IMR-90 (cell line): ENCODE measurements at regions not wholly inside any gene's neighbourhood (a gene's known extent, or its start where the extent isn't known, plus 50 kb on each side); places are given as distances from the start of the nearest gene placed in this dataset.

Experiments used
- ATAC-seq: fragments of 200-7000 bp; cut with Tn5 transposase; 2 replicates; pipeline ENCODE4 v1.9.1; 2020; ENCODE audit warnings: low read depth, mild to moderate bottlenecking, moderate library complexity
- BruUV-seq: library from RNA; stranded (reverse); fragments of 400-500 nt; replicated peaks from 2 replicates; lab custom pipeline; 2021; lab: Mats Ljungman, UMichigan
- CTCF ChIA-PET: fragments of 300-600 bp; formaldehyde crosslinking; extraction: SDS; loops from one replicate; lab custom pipeline; 2021; ENCODE audit warnings: antibody characterized with exemption; lab: Yijun Ruan, JAX
- POLR2A ChIA-PET: fragments of 300-600 bp; sonication (Branson Sonifier 250); formaldehyde crosslinking; loops from one replicate; lab custom pipeline; 2022; ENCODE audit warnings: antibody characterized with exemption; ENCODE audit not compliant: unreplicated experiment; lab: Charles Lee
- DNase-seq: peaks from one replicate; pipeline ENCODE4 v3.0.0; 2013
- H2AFZ ChIP-seq: replicated peaks from 2 replicates; pipeline ENCODE3; 2013; ENCODE audit warnings: low read length, mild to moderate bottlenecking; ENCODE audit not compliant: poor library complexity
- H2AK5ac ChIP-seq: 2 replicates; pipeline ENCODE4 v1.6.1; 2013; ENCODE audit warnings: low read depth, low read length, inconsistent platforms
- H2AK9ac ChIP-seq: replicated peaks from 2 replicates; pipeline ENCODE3; 2013; ENCODE audit warnings: mild to moderate bottlenecking, low read depth, low read length, moderate library complexity; ENCODE audit not compliant: poor library complexity
- H2BK120ac ChIP-seq: 2 replicates; pipeline ENCODE4 v1.6.1; 2013; ENCODE audit warnings: low read depth, low read length, inconsistent platforms
- H2BK15ac ChIP-seq: 3 replicates; pipeline ENCODE4 v1.6.1; 2013; ENCODE audit warnings: low read depth, low read length, inconsistent platforms
- H2BK20ac ChIP-seq: 2 replicates; pipeline ENCODE4 v1.6.1; 2013; ENCODE audit warnings: low read depth, mild to moderate bottlenecking, inconsistent platforms, low read length, moderate library complexity
- H2BK5ac ChIP-seq: 2 replicates; pipeline ENCODE4 v1.6.1; 2013; ENCODE audit warnings: mild to moderate bottlenecking, low read depth, low read length, inconsistent platforms; ENCODE audit not compliant: poor library complexity, severe bottlenecking
- H3K14ac ChIP-seq: replicated peaks from 2 replicates; pipeline ENCODE4 v1.6.1; 2013; ENCODE audit warnings: low read depth, low read length, inconsistent platforms
- H3K18ac ChIP-seq: 2 replicates; pipeline ENCODE4 v1.6.1; 2013; ENCODE audit warnings: low read depth, low read length, control low read depth
- H3K23ac ChIP-seq: 2 replicates; pipeline ENCODE4 v1.6.1; 2013; ENCODE audit warnings: low read depth, low read length, inconsistent platforms
- H3K27ac ChIP-seq: 2 replicates; pipeline ENCODE4 v1.5.1; 2013; ENCODE audit warnings: mild to moderate bottlenecking, control low read depth, low read length; ENCODE audit not compliant: insufficient read depth
- H3K27me3 ChIP-seq: 2 replicates; pipeline ENCODE4 v1.6.1; 2013; ENCODE audit warnings: low read length; ENCODE audit not compliant: control insufficient read depth, insufficient read depth
- H3K36me3 ChIP-seq: 2 replicates; pipeline ENCODE4 v1.6.1; 2013; ENCODE audit warnings: low read length, mixed read lengths; ENCODE audit not compliant: control insufficient read depth, insufficient read depth
- H3K4ac ChIP-seq: 2 replicates; pipeline ENCODE4 v1.6.1; 2013; ENCODE audit warnings: low read depth, low read length, inconsistent platforms
- H3K4me1 ChIP-seq: 2 replicates; pipeline ENCODE4 v1.6.1; 2013; ENCODE audit warnings: low read length, mixed read lengths; ENCODE audit not compliant: control insufficient read depth, insufficient read depth
- H3K4me2 ChIP-seq: 2 replicates; pipeline ENCODE4 v1.6.1; 2013; ENCODE audit warnings: low read depth, mild to moderate bottlenecking, control low read depth, low read length, moderate library complexity
- H3K4me3 ChIP-seq: 2 replicates; pipeline ENCODE4 v1.5.1; 2013; ENCODE audit warnings: low read depth, mild to moderate bottlenecking, control low read depth, low read length, moderate library complexity; ENCODE audit not compliant: insufficient read depth
- H3K56ac ChIP-seq: 2 replicates; pipeline ENCODE4 v1.6.1; 2013; ENCODE audit warnings: low read length, inconsistent platforms; ENCODE audit not compliant: insufficient read depth; ENCODE audit errors: extremely low read depth
- H3K79me1 ChIP-seq, 2 experiments: 2 replicates each; pipeline ENCODE4 v1.6.1; 2013; ENCODE audit warnings: low read length in 2 of 2, inconsistent platforms in 1 of 2, low read depth in 1 of 2
- H3K9ac ChIP-seq: 2 replicates; pipeline ENCODE4 v1.6.1; 2013; ENCODE audit warnings: low read depth, low read length, control low read depth
- H3K9me1 ChIP-seq: 2 replicates; pipeline ENCODE4 v1.6.1; 2013; ENCODE audit warnings: low read length, inconsistent platforms; ENCODE audit not compliant: insufficient read depth
- H3K9me3 ChIP-seq: 2 replicates; pipeline ENCODE4 v1.6.1; 2013; ENCODE audit warnings: low read length; ENCODE audit not compliant: control insufficient read depth, insufficient read depth
- H4K20me1 ChIP-seq: 2 replicates; pipeline ENCODE4 v1.6.1; 2013; ENCODE audit warnings: low read length, inconsistent platforms; ENCODE audit not compliant: insufficient read depth
- H4K5ac ChIP-seq: 2 replicates; pipeline ENCODE4 v1.6.1; 2013; ENCODE audit warnings: mild to moderate bottlenecking, low read depth, low read length, control low read depth
- H4K8ac ChIP-seq, 2 experiments: 2 replicates each; pipeline ENCODE4 v1.6.1; 2013; ENCODE audit warnings: low read depth in 2 of 2, low read length in 2 of 2, control low read depth in 1 of 2, inconsistent platforms in 1 of 2
- H4K91ac ChIP-seq: 2 replicates; pipeline ENCODE4 v1.6.1; 2013; ENCODE audit warnings: low read depth, low read length, inconsistent platforms; ENCODE audit not compliant: insufficient read depth
- BHLHE40 ChIP-seq: fragments of 150-350 bp; IDR thresholded peaks from 2 replicates; pipeline ENCODE4 v1.6.1; 2016; ENCODE audit warnings: mild to moderate bottlenecking, low read depth, low read length
- CHD1 ChIP-seq: IDR thresholded peaks from 2 replicates; pipeline ENCODE4 v1.6.1; 2012; ENCODE audit warnings: low read depth, low read length, improper control_type of control experiment
- ELK1 ChIP-seq: fragments of 150-350 bp; IDR thresholded peaks from 2 replicates; pipeline ENCODE4 v1.6.1; 2016; ENCODE audit warnings: low read depth, mild to moderate bottlenecking, low read length, moderate library complexity, borderline replicate concordance
- FOS ChIP-seq: fragments of 150-350 bp; IDR thresholded peaks from 2 replicates; pipeline ENCODE4 v1.6.1; 2016; ENCODE audit warnings: low read depth, low read length
- MAZ ChIP-seq: IDR thresholded peaks from 2 replicates; pipeline ENCODE4 v1.6.1; 2012; ENCODE audit warnings: low read depth, mild to moderate bottlenecking, low read length, improper control_type of control experiment, moderate library complexity, borderline replicate concordance
- MXI1 ChIP-seq: IDR thresholded peaks from 2 replicates; pipeline ENCODE4 v1.6.1; 2012; ENCODE audit warnings: low read depth, mild to moderate bottlenecking, low read length, moderate library complexity, borderline replicate concordance
- NFE2L2 ChIP-seq: fragments of 150-350 bp; IDR thresholded peaks from 2 replicates; pipeline ENCODE4 v1.6.1; 2016; ENCODE audit warnings: low read depth, mild to moderate bottlenecking, low read length
- POLR2A ChIP-seq: IDR thresholded peaks from 2 replicates; pipeline ENCODE4 v1.6.1; 2012; ENCODE audit warnings: mild to moderate bottlenecking, low read depth, low read length
- RAD21 ChIP-seq: IDR thresholded peaks from 2 replicates; pipeline ENCODE4 v1.6.1; 2012; ENCODE audit warnings: low read length, improper control_type of control experiment
- RFX5 ChIP-seq: IDR thresholded peaks from 2 replicates; pipeline ENCODE4 v1.8.0; 2012; ENCODE audit warnings: low read depth, mild to moderate bottlenecking, low read length, moderate library complexity
- WGBS, 2 experiments: methylation state at CpG; one replicate each; pipeline versions ENCODE4 v1.1.5 to v1.1.7; 2013; ENCODE audit warnings: missing lambda C conversion rate in 2 of 2; ENCODE audit not compliant: insufficient read length in 1 of 2; ENCODE audit errors: extremely low coverage in 2 of 2; 5-methylcytosine and 5-hydroxymethylcytosine counted together
- dilution Hi-C: fragments of 300-500 bp; cut with HindIII; formaldehyde crosslinking; loops from one replicate; pipeline ENCODE4 v1.14.3; 2018; ENCODE audit warnings: low sequenced_read_pairs; ENCODE audit not compliant: unreplicated experiment
- in situ Hi-C: fragments of 300-500 bp; cut with MboI; formaldehyde crosslinking; loops from 3 replicates; pipeline ENCODE4 v1.14.3; 2019; ENCODE audit warnings: low sequenced_read_pairs, inconsistent platforms, mixed read lengths
- intact Hi-C: fragments of 100-400 bp; cut with micrococcal nuclease; formaldehyde crosslinking; loops from 2 replicates; pipeline ENCODE4 v1.10.0; 2022

- H2BK120ac ChIP-seq: no peak overlapping the region
- H3K79me1 ChIP-seq: no peaks in the 10 kb centered on the region
- H2BK15ac ChIP-seq: no peak overlapping the region
- H3K14ac ChIP-seq: no peak overlapping the region
- no peak overlapping the region for H3K18ac ChIP-seq
- no peaks in the 10 kb centered on the region for H3K9me1 ChIP-seq
- ChIA-PET CTCF (no interaction called here), POLR2A (no interaction called here)
- no peaks in the 10 kb centered on the region for H3K4me1 ChIP-seq
- DNase-seq (no peak), ATAC-seq (no peak)
- intact Hi-C loops (no loop called here), in situ Hi-C loops (no loop called here), dilution Hi-C loops (no loop called here)
- no peak overlapping the region for H4K91ac ChIP-seq
- no CpG with 5 or more reads among the region's 1 CpG for WGBS, 2 experiments
- H3K4ac ChIP-seq: no peak overlapping the region
- no peaks in the 10 kb centered on the region for H3K9me3 ChIP-seq
- no peak overlapping the region for H3K4me2 ChIP-seq
- H2AK9ac ChIP-seq: no peak overlapping the region
- no peaks in the 10 kb centered on the region for H3K36me3 ChIP-seq
- H3K27me3 ChIP-seq: no peaks in the 10 kb centered on the region
- H2AK5ac ChIP-seq: no peak overlapping the region
- BruUV-seq: no TSS peak
- H4K20me1 ChIP-seq: no peaks in the 10 kb centered on the region
- H2BK20ac ChIP-seq: no peak overlapping the region
- H4K8ac ChIP-seq: no peak overlapping the region
- TF ChIP-seq RFX5 (no peak), MAZ (no peak), POLR2A (no peak), RAD21 (no peak), ELK1 (no peak), CHD1 (no peak), FOS (no peak), MXI1 (no peak), NFE2L2 (no peak), BHLHE40 (no peak)
- no peak overlapping the region for H3K23ac ChIP-seq
- no peak overlapping the region for H3K56ac ChIP-seq
- H3K4me3 ChIP-seq: no peak overlapping the region
- H2AFZ ChIP-seq: no peak overlapping the region
- H3K27ac ChIP-seq: no peak overlapping the region
- no peak overlapping the region for H3K9ac ChIP-seq
- H4K5ac ChIP-seq: no peak overlapping the region
- H2BK5ac ChIP-seq: no peak overlapping the region
Measured at GRCh38 chr4:91914176-91914804, 389.5 kb upstream of the GRID2 start.
